ENCODE measurements at regions not wholly inside any gene's neighbourhood (a gene's known extent, or its start where the extent isn't known, plus 50 kb on each side); places are given as distances from the start of the nearest gene placed in this dataset.

DNA sequence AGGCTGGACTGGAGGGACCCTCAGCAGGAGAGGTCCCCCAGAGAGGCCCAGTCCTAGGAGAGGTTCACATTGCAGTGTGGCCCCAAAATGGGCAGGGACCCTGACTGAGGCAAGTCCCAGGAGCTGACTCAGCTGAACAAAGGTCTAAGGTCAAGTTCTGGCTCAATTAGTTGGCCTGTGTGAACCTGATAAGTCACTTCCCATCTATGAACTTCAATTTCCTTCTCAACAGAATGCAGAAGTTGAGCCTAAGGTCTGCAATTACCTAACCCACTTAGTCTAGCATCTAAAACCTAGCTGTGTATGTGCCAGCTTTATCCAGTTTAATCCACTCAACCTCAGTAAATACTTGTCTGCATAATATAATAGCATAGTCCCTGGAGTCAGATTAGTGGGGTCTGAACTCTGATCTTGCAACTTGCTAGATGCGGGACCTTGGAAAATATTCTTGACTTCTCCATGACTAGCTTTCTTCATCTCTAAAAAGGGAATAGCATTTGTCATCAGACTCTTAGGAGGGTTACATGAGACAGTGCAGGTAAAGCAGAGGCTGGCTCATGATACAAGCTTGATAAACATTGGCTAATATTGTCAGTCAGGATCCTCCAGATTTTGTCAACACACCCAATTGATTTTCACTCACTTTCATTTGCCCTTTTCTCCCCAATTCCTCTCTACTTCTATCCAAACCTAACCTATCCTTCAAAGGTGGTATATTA, 465.5 kb downstream of the INSC start:
- no peak for DNase-seq (ENCODE audit: low read depth, low spot score)

DNA sequence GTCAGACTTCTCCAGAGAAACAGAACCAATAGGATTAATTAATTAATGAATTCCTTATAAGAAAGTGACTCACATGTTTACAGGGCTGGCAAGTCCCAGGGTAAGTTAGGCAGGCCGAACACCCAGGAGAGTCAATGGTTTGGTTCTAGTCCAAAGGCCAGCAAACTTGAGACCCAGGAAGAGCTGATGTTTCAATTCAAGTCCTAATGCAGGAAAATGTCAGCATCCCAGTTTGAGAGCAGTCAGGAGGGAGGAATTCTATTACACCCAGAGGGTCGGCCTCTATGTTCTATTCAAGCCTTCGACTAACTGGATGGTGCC, 466.0 kb downstream of the INSC start:
- no peak for DNase-seq (ENCODE audit: low read depth, low spot score)

DNA sequence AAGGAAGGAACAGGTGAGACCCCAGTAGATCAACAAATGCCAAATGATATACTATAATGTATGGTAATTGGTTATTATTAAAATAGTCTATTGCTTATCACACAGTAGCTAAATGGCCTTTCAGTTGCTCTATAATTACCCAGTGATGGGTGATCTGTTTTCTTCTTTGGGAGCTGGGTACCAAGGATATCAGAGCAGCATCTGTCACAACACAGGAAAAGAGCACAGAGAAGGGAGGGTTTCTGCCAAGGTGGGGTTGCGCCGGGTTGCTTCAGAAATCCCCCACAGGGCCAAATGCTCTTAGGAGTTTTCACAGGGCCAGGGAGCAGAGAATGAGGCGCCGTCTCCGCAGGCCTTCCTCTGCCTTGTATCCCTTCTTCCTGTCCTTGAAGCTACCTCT, 469.4 kb downstream of the INSC start:
- DNase-seq (ENCODE audit: low read depth, low spot score) = no peak

DNA sequence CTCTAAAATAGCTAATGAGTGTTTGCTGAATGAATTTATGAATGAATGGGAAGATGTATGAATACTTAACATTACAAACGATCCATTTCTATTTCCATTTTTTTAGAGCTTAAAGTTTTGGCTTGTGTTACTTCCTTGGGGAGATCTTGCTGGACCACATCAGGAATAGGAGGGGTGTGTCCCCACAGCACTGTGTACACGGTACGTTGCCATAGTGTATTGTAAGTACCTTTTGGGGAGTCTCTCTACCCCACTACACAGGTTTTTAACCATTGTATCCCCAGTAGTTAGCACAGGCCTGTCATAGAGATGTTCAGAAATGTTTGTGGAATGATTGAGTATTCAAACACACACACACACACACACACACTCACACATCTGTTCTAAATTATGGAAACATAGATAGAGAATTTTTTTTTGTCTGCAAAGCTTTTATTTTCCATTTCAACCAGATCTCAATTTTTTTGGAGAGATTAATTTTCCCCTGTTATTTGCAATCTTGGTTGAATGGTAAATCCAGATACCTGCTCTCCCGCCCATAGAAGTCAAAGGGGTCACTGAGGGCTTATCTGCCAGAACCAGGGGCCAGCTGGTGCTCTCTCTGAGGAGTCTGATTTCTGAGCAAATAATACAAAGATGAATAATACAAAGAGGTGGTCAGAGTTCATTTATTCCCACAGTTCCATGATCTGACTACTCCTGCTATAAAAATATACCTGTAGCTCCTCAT, 471.0 kb downstream of the INSC start:
- no peak for DNase-seq (ENCODE audit: low read depth, low spot score)

DNA sequence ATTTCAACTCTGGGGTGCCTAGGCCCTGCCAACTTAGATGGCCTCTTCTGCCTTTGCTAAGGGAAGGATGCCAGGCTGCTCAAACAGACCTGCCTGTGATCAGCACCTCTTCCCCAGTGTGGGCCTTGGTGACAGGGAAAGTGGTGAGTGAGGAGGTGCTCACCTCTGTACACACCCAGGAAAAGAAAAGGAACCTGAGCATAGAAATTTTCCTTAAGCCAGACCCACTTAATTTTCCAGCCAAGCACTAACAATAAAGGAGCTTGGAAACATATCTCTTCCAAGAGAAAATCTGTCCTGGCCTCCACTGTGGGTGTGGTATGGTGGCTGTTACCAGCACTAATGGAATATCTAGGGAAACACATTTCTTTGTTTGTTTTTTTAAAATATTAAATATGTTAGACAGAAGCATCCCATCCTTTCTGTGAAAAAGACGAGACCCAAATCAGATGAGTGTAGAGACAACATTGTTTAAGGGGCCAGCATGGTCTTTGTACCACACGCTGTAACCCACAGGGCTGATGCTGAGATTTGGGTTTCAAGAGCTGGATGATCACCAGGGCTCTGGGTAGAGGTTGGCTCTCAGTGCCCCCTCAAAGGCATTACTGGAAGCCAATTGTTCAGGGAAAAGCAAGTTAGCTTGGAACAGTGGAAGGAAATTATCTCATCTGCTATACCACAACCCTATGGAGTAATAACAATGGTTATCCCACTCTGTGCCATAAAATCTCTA, 472.2 kb downstream of the INSC start:
- DNase-seq (ENCODE audit: low read depth, low spot score) = no peak

DNA sequence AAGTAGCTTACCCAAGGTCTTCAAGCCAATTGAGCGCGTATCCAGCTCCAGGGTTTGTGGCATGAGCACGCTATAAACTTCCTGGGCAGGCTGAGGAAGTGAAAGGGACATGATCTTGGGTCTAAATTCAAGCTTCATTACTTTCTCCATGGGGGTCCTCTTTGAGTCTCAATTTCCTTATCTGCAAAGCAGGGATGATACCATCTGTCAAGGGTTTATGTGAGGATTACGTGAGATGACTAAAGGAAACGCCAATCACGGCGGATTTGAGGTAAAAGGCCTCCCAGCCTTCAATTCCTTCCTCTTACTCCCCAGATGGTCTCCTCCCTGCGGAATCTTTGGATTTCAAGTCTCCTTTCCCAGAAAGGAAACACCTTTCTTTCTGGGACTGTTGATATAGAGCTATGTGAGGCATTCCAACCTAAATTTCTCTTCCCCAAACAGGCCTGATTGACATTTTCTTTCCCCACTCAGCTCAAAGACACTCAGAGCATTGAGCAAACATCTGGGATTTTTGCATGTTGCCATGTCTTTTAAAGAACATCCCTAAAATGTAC, 474.4 kb downstream of the INSC start:
- no peak for DNase-seq (ENCODE audit: low read depth, low spot score)

DNA sequence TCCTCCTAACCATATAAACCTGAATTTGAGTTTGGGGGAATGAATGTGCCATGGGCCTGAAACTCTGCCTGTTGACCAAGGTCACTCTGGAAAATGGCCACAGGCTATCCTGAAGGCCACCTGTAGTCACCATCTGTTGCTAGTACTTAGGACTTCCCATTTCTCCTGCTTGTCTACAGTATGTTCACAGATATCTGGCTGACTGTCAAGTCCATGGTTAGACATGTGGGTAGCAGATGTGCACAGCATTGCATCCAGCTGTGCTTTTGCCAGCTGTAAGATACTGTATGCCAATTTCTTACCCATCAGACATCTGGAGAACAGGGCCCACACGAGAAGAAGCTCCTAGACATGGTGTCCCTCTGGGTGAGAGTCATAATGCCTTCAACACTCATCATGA, 475.4 kb downstream of the INSC start:
- no peak for DNase-seq (ENCODE audit: low read depth, low spot score)

DNA sequence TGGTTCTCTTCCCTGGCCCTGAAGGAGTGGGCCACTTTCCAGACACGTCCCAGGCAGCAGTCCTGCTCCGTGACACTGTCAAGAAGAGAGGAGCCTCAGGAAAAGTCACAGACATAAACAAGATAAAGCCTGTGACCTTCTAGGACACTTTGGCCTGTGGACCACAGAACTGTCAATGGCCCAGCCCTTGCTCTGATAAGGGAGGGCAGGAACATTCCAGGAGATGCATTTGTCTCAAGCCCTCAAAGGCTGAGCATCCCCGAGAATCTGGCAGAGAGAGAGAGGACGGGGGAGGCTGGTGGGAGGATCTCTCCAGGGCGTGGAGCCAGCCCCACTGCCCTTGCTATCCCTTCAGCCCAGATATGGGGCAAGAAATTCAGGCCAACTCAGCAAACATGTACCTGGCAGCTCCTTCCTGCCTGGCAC, 476.4 kb downstream of the INSC start:
- DNase-seq (ENCODE audit: low read depth, low spot score) = no peak

DNA sequence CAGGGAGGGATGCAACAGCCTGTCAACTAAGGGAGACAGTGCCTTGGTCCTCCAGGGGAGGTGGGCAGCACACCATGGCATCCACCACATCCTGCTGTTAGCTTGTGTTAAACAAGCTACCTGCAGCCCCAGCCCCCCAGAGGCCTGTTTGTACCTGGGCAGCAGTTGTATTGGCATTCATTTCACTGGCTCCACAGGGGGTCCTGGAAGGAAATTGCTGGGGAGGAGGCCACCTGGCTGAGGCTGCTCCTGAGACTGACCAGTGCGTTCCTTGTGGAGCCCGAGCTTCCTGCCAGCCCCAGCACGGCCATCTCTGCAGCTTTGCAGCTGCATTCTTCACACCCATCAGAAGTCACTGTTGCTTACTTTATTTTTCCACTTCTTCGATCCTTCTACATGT, 479.9 kb downstream of the INSC start:
- no peak for DNase-seq (ENCODE audit: low read depth, low spot score)

DNA sequence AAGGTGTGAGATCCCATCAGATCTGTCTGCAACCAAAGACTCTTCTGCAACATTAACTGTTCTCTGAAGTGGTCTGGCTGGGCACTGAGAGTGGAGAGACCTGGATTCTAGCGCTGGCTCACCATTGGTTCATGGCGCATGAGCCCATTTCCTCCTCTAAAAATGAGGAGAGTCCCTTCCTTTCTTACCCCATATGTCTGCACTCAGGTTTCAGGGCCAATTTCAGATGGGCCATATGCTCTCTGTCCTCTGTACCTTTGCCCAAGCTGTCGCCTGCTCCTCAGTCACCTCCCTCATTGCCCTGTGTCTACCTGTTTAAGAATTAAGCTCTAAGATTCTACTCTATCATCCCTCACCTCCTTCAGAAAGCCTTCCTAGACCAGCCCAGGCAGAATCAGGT, 484.7 kb downstream of the INSC start:
- DNase-seq (ENCODE audit: low read depth, low spot score) = no peak

DNA sequence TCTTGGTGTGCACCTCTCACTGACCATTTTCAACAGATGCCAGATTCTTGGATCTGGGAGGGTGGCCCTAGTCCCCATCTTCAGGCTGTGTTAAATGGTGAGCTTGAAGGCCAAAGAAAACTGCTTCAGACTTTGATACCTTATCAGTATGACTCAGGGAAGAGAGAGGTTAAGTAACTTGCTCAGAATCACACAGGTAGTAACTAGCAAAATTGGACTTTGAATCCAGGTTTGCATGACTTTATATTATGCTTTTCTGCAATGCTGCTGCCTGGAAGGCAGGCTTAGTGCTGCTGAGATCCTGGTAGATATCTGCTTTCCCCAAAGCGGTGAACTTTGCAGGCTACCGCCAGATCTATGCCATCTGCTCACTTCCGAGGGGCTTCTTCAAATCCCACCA, 487.3 kb downstream of the INSC start:
- DNase-seq (ENCODE audit: low read depth, low spot score) = no peak

DNA sequence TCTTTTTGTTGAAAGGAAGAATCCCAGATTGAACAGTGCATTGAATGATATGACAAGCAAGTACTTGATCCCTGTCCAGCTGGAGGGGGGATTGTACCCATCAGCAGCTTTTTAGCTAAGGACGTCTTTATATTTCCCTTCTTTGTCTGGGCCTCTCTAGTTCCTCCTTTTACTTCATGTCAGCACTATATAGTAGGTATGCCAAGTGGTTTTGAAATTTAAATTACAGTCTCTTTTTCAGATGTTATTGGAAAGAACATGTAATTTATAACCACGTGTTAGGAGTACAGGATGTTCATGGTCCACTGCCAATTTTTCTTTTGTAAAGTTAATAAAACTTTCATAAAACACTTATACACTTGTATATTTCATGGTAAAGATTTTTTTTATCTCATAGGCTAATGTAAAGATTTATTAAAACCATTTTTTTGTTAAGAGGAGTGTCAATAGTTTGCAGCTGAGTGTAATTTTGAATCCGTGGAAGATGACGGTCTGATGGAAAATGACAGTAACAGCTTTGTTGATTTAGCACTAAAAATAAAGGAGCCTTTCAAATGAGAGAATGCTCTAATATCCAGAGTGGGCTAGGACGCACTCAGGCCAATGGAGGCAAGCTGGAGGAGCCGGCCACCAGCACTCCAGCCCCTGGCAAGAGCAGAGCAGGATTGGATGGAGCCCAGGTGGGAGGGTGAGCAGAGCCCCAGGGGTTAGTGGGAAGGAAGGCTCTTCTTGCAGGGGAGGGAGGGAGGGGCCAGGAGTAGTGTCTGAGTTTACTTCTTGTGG, 488.3 kb downstream of the INSC start:
- DNase-seq (ENCODE audit: low read depth, low spot score) = no peak

DNA sequence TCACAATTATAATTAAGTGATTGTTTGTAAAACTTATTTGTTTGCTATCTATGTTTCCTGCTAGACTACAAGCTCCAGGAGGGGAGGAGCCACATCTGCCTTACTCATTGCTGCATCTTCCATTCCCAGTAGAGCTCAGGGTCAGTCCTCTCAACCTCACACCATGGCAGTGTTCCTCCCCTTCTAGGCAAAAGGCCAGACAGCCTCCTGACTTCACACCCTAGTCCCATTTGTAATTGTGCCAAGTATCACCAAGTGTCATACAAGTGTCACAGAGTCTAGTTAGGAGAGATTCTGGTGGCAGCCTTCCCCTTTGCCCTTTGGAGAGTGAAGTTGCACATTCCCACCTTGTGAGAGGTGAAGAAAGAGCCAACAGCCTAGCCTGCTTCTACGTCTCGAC, 490.4 kb downstream of the INSC start:
- DNase-seq (ENCODE audit: low read depth, low spot score) = no peak

DNA sequence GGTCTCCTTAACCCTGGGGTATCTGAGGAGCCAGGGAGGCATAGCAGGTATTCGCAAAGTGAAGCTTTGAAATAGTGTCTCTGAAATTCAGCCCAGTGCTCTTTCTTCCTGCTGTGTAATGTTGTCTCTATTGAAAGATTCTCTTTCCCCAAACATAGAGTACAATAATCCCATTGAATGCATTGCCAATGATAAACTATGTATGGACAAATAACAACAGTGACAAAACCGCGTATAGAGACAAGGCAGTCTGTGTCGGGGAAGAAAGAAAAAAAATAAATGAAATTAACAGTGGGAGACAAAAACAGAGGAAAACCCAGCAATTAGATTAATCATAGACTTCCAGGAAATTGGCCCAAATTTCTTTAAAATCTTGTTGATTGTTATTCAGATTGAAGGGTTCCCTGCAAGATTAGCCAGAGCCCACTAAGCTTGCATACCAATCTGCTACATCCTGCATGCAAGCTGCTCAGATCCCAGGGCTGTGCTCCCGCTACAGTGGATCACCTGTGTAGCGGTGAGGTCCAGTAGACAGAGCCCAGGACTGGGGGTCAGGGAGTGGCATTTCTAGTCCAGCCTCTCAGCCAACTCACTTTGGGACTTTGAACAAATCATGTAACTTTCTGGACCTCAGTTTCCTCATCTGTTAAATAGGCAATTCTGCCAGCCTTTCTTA, 492.8 kb downstream of the INSC start:
- DNase-seq (ENCODE audit: low read depth, low spot score) = no peak

DNA sequence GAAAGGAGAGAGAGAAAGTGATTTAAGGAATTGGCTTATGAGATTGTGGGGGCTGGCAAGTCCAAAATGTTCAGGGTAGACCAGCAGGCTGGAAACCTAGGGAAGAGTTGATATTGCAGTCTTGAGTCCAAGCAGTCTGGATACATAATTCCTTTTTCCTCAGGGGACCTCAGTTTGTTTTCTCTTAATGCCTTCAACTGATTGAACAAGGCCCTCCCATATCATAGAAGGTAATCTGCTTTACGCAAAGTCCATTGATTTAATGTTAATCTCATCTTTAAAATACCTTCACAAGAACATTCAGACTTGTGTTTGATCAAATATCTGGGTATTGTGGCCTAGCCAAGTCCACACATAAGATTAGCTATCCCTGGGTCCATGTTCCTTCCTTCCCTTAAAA, 494.7 kb downstream of the INSC start:
- no peak for DNase-seq (ENCODE audit: low read depth, low spot score)

DNA sequence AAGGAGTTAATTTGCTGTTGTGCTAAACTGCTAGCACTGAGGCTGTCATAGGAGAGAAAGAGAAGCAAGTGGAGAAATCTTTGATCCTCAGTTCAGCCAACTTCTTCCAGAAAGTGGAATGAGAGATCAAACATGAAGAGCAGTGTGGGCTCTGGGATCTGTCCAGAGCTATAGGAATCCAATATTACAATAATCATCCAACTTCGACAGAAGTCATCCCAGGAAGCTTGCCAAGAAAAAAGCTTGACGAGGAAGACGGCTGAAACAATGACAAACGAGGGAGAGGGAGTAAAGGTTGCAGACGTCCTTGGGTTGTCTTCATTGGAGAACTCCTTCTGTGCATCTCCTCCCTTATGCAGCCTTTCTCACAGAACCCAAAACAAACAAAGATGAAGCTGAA, 496.2 kb downstream of the INSC start:
- DNase-seq (ENCODE audit: low read depth, low spot score) = no peak

DNA sequence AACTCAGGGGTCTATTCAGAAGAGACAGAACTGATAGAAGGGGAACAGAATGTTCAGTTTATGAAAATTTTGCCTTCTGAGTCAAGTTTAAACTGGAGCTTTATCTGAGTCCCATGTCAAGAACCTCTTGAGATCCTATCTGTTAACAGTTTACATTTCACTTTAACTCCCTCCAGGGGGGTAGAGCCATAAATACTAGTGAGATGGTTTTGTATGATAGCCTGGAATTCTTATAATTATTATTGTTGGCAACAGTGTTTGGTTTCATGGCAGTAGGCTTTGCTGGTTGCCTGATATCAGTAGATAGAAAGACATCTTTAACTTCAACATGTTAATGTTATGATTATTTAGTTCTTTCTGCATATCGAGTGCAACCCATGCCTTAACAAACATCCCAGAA, 498.5 kb downstream of the INSC start:
- no peak for DNase-seq (ENCODE audit: low read depth, low spot score)

DNA sequence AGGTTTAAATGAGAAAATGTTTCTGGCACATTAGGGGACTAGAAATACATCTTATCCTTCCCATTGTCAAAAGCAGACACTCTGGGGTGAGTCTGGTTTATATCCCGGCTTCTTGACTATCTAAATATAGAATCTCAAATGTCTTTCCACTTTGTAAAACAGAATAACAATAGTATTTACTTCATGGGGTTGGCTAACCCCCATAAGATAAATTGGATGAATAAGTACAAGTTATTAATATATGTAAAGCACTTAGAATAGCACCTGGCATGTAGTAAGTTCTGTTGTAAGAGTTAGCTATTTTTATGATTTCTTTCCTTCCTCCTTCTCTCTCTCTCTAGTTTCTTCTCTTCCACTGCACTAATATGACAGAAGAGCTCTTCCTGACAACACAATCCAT, 499.1 kb downstream of the INSC start:
- DNase-seq (ENCODE audit: low read depth, low spot score) = no peak

DNA sequence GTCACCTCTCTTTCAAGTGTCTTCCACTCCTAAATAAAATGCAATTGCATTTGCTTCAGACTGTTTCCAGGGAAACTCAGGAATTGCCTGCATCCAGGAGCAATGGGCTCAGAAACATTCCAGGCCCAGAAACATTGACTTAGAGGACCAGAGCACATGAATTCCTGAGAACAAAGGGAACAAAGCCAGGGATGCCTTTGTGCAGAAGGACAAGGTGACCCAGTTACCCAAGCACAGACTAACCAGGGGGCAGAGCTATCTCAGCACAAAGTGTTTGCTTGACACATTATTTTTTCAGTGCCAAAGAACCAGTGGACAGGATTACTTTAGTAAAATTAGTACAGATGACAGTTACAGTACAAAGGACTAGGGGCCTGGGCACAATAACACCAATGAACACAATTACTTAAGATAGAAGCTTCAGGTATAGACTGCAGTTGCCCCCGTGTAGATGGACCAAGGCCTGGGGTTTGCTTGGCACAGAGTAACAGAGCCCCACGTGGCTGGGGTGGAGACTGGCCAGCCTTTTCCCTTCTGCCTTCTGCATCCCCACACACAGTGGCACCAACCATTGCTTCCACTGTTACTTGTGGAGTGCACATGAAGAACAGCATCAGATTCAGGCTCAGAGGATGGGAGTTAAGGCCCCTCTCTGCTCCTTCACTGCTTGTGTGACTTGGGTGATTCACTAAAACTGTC, 500.8 kb downstream of the INSC start:
- no peak for DNase-seq (ENCODE audit: low read depth, low spot score)

All from pulmonary artery endothelial cell (primary cell).